ENCODE measurements at regions not wholly inside any gene's neighbourhood (a gene's known extent, or its start where the extent isn't known, plus 50 kb on each side); places are given as distances from the start of the nearest gene placed in this dataset.

- Histone ChIP-seq H3K27ac (ENCODE audit: low read depth in 1 of 2, low read length in 2 of 2) (no peak overlapping the region), H3K36me3 (ENCODE audit: insufficient read depth, low read length) (no peaks in the 10 kb centered on the region), H3K4me3 (ENCODE audit: low read length) (no peak overlapping the region), H3K9me3 (ENCODE audit: control insufficient read depth in 1 of 2, insufficient read depth in 1 of 2, low read length in 2 of 2) (peaks cover 5 to 10% of the 10 kb centered on the region in 2 experiments), H3K27me3 (ENCODE audit: control insufficient read depth in 1 of 2, insufficient read depth in 2 of 2, low read length in 2 of 2) (no peaks in the 10 kb centered on the region), H3K4me1 (ENCODE audit: insufficient read depth, low read length) (no peaks in the 10 kb centered on the region)
- Mint-ChIP-seq H3K4me1 (ENCODE audit: low read depth) (no peaks in the 10 kb centered on the region), H3K36me3 (ENCODE audit: low read depth) (no peaks in the 10 kb centered on the region), H3K27ac (no peak overlapping the region), H3K9me3 (peaks cover 5% of the 10 kb centered on the region), H3K4me3 (no peak overlapping the region), H3K27me3 (no peaks in the 10 kb centered on the region)
- no peak for ATAC-seq (ENCODE audit: poor library complexity)
- TF ChIP-seq, protein P1, sequence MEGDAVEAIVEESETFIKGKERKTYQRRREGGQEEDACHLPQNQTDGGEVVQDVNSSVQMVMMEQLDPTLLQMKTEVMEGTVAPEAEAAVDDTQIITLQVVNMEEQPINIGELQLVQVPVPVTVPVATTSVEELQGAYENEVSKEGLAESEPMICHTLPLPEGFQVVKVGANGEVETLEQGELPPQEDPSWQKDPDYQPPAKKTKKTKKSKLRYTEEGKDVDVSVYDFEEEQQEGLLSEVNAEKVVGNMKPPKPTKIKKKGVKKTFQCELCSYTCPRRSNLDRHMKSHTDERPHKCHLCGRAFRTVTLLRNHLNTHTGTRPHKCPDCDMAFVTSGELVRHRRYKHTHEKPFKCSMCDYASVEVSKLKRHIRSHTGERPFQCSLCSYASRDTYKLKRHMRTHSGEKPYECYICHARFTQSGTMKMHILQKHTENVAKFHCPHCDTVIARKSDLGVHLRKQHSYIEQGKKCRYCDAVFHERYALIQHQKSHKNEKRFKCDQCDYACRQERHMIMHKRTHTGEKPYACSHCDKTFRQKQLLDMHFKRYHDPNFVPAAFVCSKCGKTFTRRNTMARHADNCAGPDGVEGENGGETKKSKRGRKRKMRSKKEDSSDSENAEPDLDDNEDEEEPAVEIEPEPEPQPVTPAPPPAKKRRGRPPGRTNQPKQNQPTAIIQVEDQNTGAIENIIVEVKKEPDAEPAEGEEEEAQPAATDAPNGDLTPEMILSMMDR (IDR thresholded peaks at IDR 0.05) = no peak
- intact Hi-C loops (cut with DNase I, micrococcal nuclease) = no loop called here
- POLR2A ChIA-PET = no interaction called here
- CTCF ChIA-PET = no interaction called here
- DNase-seq = no peak
These were observed 417.6 kb downstream of the METTL15 start for GRCh38 chr11:28525636-28526405.

DNA sequence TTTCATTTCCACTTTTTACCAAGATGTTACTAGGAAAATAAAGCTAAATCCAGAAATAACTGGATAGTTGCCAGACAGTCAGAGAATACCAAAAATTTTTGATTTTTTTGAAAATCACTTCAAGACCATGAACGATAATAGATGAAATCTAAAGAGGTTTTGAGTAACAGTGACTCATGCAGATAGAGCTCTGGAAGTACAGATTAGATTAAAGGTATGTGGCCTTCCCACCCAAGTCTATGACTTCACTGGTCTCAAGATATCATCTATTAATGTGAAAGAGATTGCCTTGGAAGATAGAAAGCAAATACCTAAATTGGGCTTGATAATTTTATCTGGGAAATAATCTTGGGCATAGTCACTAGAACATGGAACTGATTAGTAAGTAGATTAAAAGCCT lies 415.9 kb downstream of the METTL15 start:
- TF ChIP-seq, protein P1 (IDR thresholded peaks at IDR 0.05) = no peak
- H3K27me3 Mint-ChIP-seq = no peaks in the 10 kb centered on the region
- Histone ChIP-seq H3K27ac (ENCODE audit: low read depth in 1 of 2, low read length in 2 of 2) (no peak overlapping the region), H3K4me3 (ENCODE audit: low read length) (no peak overlapping the region), H3K36me3 (ENCODE audit: insufficient read depth, low read length) (no peaks in the 10 kb centered on the region), H3K27me3 (ENCODE audit: control insufficient read depth in 1 of 2, insufficient read depth in 2 of 2, low read length in 2 of 2) (no peaks in the 10 kb centered on the region), H3K4me1 (ENCODE audit: insufficient read depth, low read length) (no peaks in the 10 kb centered on the region), H3K9me3 (ENCODE audit: control insufficient read depth in 1 of 2, insufficient read depth in 1 of 2, low read length in 2 of 2) (peaks cover 5 to 10% of the 10 kb centered on the region in 2 experiments)
- CTCF ChIA-PET = no interaction called here
- intact Hi-C loops (cut with DNase I, micrococcal nuclease) = no loop called here
- no peak overlapping the region for H3K4me3 Mint-ChIP-seq
- peaks cover 5% of the 10 kb centered on the region for H3K9me3 Mint-ChIP-seq
- no peaks in the 10 kb centered on the region for H3K36me3 Mint-ChIP-seq (ENCODE audit: low read depth)
- H3K4me1 Mint-ChIP-seq (ENCODE audit: low read depth) = no peaks in the 10 kb centered on the region
- no peak for DNase-seq
- H3K27ac Mint-ChIP-seq = no peak overlapping the region
- no peak for ATAC-seq (ENCODE audit: poor library complexity)
- POLR2A ChIA-PET = no interaction called here

DNA sequence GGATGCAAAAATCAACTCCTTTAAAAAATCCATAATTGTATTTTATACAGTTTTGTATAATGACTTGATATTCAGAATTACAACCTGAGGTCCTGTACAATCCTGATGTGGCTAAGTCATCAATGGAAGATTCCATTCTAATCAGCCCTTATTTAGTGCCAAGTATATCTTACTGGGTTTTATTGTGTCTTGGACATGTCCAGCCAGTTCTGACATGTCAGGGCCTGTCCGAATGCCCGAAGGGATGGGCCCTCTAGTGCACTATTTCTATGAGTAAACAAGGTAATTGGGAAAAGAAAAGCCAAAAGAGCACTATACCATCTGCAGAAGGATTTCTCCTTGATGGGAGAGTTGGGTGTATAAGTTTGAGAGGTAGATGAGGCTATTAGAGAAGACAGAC lies 412.9 kb downstream of the METTL15 start:
- Histone ChIP-seq H3K36me3 (ENCODE audit: insufficient read depth, low read length) (no peaks in the 10 kb centered on the region), H3K9me3 (ENCODE audit: control insufficient read depth in 1 of 2, insufficient read depth in 1 of 2, low read length in 2 of 2) (peaks cover 0 to 7% of the 10 kb centered on the region in 2 experiments), H3K4me1 (ENCODE audit: insufficient read depth, low read length) (no peaks in the 10 kb centered on the region), H3K27ac (ENCODE audit: low read depth in 1 of 2, low read length in 2 of 2) (no peak overlapping the region), H3K27me3 (ENCODE audit: control insufficient read depth in 1 of 2, insufficient read depth in 2 of 2, low read length in 2 of 2) (no peaks in the 10 kb centered on the region), H3K4me3 (ENCODE audit: low read length) (no peak overlapping the region)
- Mint-ChIP-seq H3K4me1 (ENCODE audit: low read depth) (no peaks in the 10 kb centered on the region), H3K9me3 (peaks cover 4% of the 10 kb centered on the region), H3K36me3 (ENCODE audit: low read depth) (no peaks in the 10 kb centered on the region), H3K27ac (no peak overlapping the region), H3K4me3 (no peak overlapping the region), H3K27me3 (no peaks in the 10 kb centered on the region)
- intact Hi-C loops (cut with DNase I, micrococcal nuclease) = no loop called here
- DNase-seq (no peak), ATAC-seq (ENCODE audit: poor library complexity) (no peak)
- CTCF ChIA-PET = no interaction called here
- TF ChIP-seq, protein P1 (IDR thresholded peaks at IDR 0.05) = no peak
- POLR2A ChIA-PET = no interaction called here

All from CD4-positive, alpha-beta T cell (primary cell).